GM23338 (cell line): ENCODE measurements at regions not wholly inside any gene's neighbourhood (a gene's known extent, or its start where the extent isn't known, plus 50 kb on each side); places are given as distances from the start of the nearest gene placed in this dataset.

Experiments used
- ATAC-seq: fragments of 200-7000 bp; cut with Tn5 transposase; 3 replicates; pipeline ENCODE4 v1.9.1; 2020
- DNase-seq: peaks from one replicate; pipeline ENCODE4 v3.0.0-alpha.2; 2015; ENCODE audit warnings: low spot score
- H2AFZ ChIP-seq: fragments of 200-600 bp; sonication (generic); 2 replicates; pipeline ENCODE4 v1.8.0; 2016; ENCODE audit warnings: antibody characterized with exemption, mild to moderate bottlenecking, moderate library complexity
- H3F3A ChIP-seq: fragments of 200-600 bp; sonication (generic); replicated peaks from 2 replicates; pipeline ENCODE4 v1.8.0; 2017; ENCODE audit warnings: antibody characterized with exemption, mixed run types, low read depth
- H3K27ac ChIP-seq: fragments of 200-600 bp; sonication (generic); 2 replicates; pipeline ENCODE4 v1.6.1; 2016; ENCODE audit warnings: low read depth
- H3K27me3 ChIP-seq: fragments of 200-600 bp; sonication (generic); 2 replicates; pipeline ENCODE4 v1.8.0; 2016; ENCODE audit warnings: mild to moderate bottlenecking, mixed run types, moderate library complexity; ENCODE audit not compliant: insufficient read depth
- H3K36me3 ChIP-seq: fragments of 200-600 bp; sonication (generic); 2 replicates; pipeline ENCODE4 v1.8.0; 2016; ENCODE audit warnings: mild to moderate bottlenecking; ENCODE audit not compliant: insufficient read depth
- H3K4me1 ChIP-seq: fragments of 200-600 bp; sonication (generic); 2 replicates; pipeline ENCODE4 v1.8.0; 2016; ENCODE audit warnings: mild to moderate bottlenecking, moderate library complexity; ENCODE audit not compliant: insufficient read depth
- H3K4me2 ChIP-seq: fragments of 200-600 bp; sonication (generic); 2 replicates; pipeline ENCODE4 v1.7.1; 2017; ENCODE audit warnings: mixed run types
- H3K4me3 ChIP-seq: fragments of 200-600 bp; sonication (generic); 2 replicates; pipeline ENCODE4 v1.6.1; 2016; ENCODE audit warnings: mixed run types
- H3K79me2 ChIP-seq: fragments of 200-600 bp; sonication (generic); replicated peaks from 2 replicates; pipeline ENCODE4 v1.8.0; 2017; ENCODE audit warnings: mild to moderate bottlenecking; ENCODE audit not compliant: insufficient read depth
- H3K9me2 ChIP-seq: fragments of 200-600 bp; sonication (generic); 2 replicates; pipeline ENCODE4 v1.8.0; 2017; ENCODE audit not compliant: insufficient read depth
- H4K20me1 ChIP-seq: fragments of 200-600 bp; sonication (generic); replicated peaks from 2 replicates; pipeline ENCODE4 v1.8.0; 2017; ENCODE audit warnings: mild to moderate bottlenecking; ENCODE audit not compliant: insufficient read depth
- H3K27ac Mint-ChIP-seq: 2 replicates; pipeline ENCODE4 v1.8.0; 2020; ENCODE audit warnings: inconsistent platforms, mild to moderate bottlenecking, moderate library complexity, mixed read lengths
- H3K27me3 Mint-ChIP-seq: 3 replicates; pipeline ENCODE4 v1.8.0; 2022; ENCODE audit warnings: low read depth, mild to moderate bottlenecking, moderate library complexity, mixed read lengths, inconsistent platforms; ENCODE audit not compliant: insufficient read depth, poor library complexity
- H3K36me3 Mint-ChIP-seq: 3 replicates; pipeline ENCODE4 v1.8.0; 2021; ENCODE audit warnings: low read depth, mild to moderate bottlenecking, inconsistent platforms, moderate library complexity, mixed read lengths
- H3K4me1 Mint-ChIP-seq: 3 replicates; pipeline ENCODE4 v1.8.0; 2020; ENCODE audit warnings: mild to moderate bottlenecking, inconsistent platforms, mixed read lengths
- H3K4me3 Mint-ChIP-seq: 3 replicates; pipeline ENCODE4 v1.8.0; 2021; ENCODE audit warnings: moderate library complexity, mild to moderate bottlenecking, inconsistent platforms, mixed read lengths
- H3K9me3 Mint-ChIP-seq: 3 replicates; pipeline ENCODE4 v1.8.0; 2020; ENCODE audit warnings: moderate library complexity, mild to moderate bottlenecking, inconsistent platforms, mixed read lengths
- CREB1 ChIP-seq: fragments of 250-450 bp; sonication (Bioruptor Pico); IDR thresholded peaks from 2 replicates; pipeline ENCODE4 v1.5.0; 2020; ENCODE audit warnings: low read depth, mild to moderate bottlenecking, moderate library complexity
- ETS1 ChIP-seq: IDR thresholded peaks from 2 replicates; pipeline ENCODE4 v1.6.1; 2016; ENCODE audit warnings: antibody characterized with exemption
- EZH2 ChIP-seq: fragments of 200-600 bp; sonication (generic); IDR thresholded peaks from one replicate; pipeline ENCODE4 v1.8.0; 2017; ENCODE audit warnings: antibody characterized with exemption, mild to moderate bottlenecking, low read depth; ENCODE audit not compliant: unreplicated experiment
- EZH2phosphoT487 ChIP-seq: fragments of 200-600 bp; sonication (generic); IDR thresholded peaks from one replicate; pipeline ENCODE4 v1.8.1; 2018; ENCODE audit warnings: antibody characterized with exemption; ENCODE audit not compliant: unreplicated experiment
- JUNB ChIP-seq: IDR thresholded peaks from one replicate; pipeline ENCODE4 v1.6.1; 2016; ENCODE audit warnings: antibody characterized with exemption; ENCODE audit not compliant: unreplicated experiment
- NANOG ChIP-seq: IDR thresholded peaks from 2 replicates; pipeline ENCODE4 v1.6.1; 2016; ENCODE audit warnings: antibody characterized with exemption, borderline replicate concordance
- POLR2AphosphoS5 ChIP-seq: IDR thresholded peaks from 2 replicates; pipeline ENCODE4 v1.6.1; 2016; ENCODE audit warnings: antibody characterized with exemption, low read depth
- REST ChIP-seq: IDR thresholded peaks from one replicate; pipeline ENCODE4 v1.6.1; 2018; ENCODE audit warnings: antibody characterized with exemption; ENCODE audit not compliant: unreplicated experiment
- STAT1 ChIP-seq: IDR thresholded peaks from one replicate; pipeline ENCODE4 v1.6.1; 2016; ENCODE audit warnings: antibody characterized with exemption; ENCODE audit not compliant: unreplicated experiment
- ZNF114 ChIP-seq: fragments of 250-450 bp; sonication (Bioruptor Pico); IDR thresholded peaks from 2 replicates; pipeline ENCODE4 v1.5.0; 2020; ENCODE audit warnings: mild to moderate bottlenecking, moderate library complexity
- ZNF331 ChIP-seq: fragments of 250-450 bp; sonication (Bioruptor Pico); IDR thresholded peaks from 2 replicates; pipeline ENCODE4 v1.5.0; 2020; ENCODE audit warnings: low read depth, mild to moderate bottlenecking, moderate library complexity
- TF ChIP-seq, protein P1 (sequence below): fragments of 250-450 bp; sonication (Bioruptor Pico); IDR thresholded peaks from 2 replicates; pipeline ENCODE4 v1.5.0; 2020; ENCODE audit warnings: mild to moderate bottlenecking, moderate library complexity
- TF ChIP-seq, protein P2 (sequence below), 2 experiments: fragments of 200-600 bp in 1 of 2; sonication (generic) in 1 of 2; conservative IDR thresholded peaks; 2 replicates each; pipeline versions ENCODE4 v1.5.1 to v1.6.1; 2016 to 2017; ENCODE audit warnings: antibody characterized with exemption in 2 of 2, low read depth in 2 of 2, mild to moderate bottlenecking in 2 of 2, moderate library complexity in 1 of 2

- Mint-ChIP-seq H3K9me3 (no peaks in the 10 kb centered on the region), H3K4me1 (peaks cover 2% of the 10 kb centered on the region; the same call in 2 of the 3 replicates), H3K27ac (no peak overlapping the region), H3K36me3 (no peaks in the 10 kb centered on the region), H3K27me3 (no peaks in the 10 kb centered on the region), H3K4me3 (no peak overlapping the region)
- Histone ChIP-seq H3K79me2 (no peaks in the 10 kb centered on the region), H3K27me3 (no peaks in the 10 kb centered on the region), H3K36me3 (no peaks in the 10 kb centered on the region), H3K4me2 (no peak overlapping the region), H4K20me1 (no peaks in the 10 kb centered on the region), H3K4me1 (no peaks in the 10 kb centered on the region), H3F3A (no peaks in the 10 kb centered on the region), H3K9me2 (no peaks in the 10 kb centered on the region), H2AFZ (no peak overlapping the region), H3K4me3 (no peak overlapping the region), H3K27ac (no peak overlapping the region)
- TF ChIP-seq POLR2AphosphoS5 (no peak), EZH2phosphoT487 (no peak), JUNB (no peak), ZNF114 (CRISPR knock-in tag) (no peak), EZH2 (no peak), REST (no peak), STAT1 (no peak), NANOG (no peak), ZNF331 (CRISPR knock-in tag) (no peak), CREB1 (CRISPR knock-in tag) (no peak), ETS1 (no peak)
- TF ChIP-seq, protein P1, sequence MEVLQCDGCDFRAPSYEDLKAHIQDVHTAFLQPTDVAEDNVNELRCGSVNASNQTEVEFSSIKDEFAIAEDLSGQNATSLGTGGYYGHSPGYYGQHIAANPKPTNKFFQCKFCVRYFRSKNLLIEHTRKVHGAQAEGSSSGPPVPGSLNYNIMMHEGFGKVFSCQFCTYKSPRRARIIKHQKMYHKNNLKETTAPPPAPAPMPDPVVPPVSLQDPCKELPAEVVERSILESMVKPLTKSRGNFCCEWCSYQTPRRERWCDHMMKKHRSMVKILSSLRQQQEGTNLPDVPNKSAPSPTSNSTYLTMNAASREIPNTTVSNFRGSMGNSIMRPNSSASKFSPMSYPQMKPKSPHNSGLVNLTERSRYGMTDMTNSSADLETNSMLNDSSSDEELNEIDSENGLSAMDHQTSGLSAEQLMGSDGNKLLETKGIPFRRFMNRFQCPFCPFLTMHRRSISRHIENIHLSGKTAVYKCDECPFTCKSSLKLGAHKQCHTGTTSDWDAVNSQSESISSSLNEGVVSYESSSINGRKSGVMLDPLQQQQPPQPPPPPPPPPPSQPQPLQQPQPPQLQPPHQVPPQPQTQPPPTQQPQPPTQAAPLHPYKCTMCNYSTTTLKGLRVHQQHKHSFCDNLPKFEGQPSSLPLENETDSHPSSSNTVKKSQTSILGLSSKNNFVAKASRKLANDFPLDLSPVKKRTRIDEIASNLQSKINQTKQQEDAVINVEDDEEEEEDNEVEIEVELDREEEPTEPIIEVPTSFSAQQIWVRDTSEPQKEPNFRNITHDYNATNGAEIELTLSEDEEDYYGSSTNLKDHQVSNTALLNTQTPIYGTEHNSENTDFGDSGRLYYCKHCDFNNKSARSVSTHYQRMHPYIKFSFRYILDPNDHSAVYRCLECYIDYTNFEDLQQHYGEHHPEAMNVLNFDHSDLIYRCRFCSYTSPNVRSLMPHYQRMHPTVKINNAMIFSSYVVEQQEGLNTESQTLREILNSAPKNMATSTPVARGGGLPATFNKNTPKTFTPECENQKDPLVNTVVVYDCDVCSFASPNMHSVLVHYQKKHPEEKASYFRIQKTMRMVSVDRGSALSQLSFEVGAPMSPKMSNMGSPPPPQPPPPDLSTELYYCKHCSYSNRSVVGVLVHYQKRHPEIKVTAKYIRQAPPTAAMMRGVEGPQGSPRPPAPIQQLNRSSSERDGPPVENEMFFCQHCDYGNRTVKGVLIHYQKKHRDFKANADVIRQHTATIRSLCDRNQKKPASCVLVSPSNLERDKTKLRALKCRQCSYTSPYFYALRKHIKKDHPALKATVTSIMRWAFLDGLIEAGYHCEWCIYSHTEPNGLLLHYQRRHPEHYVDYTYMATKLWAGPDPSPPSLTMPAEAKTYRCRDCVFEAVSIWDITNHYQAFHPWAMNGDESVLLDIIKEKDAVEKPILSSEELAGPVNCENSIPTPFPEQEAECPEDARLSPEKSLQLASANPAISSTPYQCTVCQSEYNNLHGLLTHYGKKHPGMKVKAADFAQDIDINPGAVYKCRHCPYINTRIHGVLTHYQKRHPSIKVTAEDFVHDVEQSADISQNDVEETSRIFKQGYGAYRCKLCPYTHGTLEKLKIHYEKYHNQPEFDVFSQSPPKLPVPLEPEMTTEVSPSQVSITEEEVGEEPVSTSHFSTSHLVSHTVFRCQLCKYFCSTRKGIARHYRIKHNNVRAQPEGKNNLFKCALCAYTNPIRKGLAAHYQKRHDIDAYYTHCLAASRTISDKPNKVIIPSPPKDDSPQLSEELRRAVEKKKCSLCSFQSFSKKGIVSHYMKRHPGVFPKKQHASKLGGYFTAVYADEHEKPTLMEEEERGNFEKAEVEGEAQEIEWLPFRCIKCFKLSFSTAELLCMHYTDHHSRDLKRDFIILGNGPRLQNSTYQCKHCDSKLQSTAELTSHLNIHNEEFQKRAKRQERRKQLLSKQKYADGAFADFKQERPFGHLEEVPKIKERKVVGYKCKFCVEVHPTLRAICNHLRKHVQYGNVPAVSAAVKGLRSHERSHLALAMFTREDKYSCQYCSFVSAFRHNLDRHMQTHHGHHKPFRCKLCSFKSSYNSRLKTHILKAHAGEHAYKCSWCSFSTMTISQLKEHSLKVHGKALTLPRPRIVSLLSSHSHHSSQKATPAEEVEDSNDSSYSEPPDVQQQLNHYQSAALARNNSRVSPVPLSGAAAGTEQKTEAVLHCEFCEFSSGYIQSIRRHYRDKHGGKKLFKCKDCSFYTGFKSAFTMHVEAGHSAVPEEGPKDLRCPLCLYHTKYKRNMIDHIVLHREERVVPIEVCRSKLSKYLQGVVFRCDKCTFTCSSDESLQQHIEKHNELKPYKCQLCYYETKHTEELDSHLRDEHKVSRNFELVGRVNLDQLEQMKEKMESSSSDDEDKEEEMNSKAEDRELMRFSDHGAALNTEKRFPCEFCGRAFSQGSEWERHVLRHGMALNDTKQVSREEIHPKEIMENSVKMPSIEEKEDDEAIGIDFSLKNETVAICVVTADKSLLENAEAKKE, result no peak
- TF ChIP-seq, protein P2, sequence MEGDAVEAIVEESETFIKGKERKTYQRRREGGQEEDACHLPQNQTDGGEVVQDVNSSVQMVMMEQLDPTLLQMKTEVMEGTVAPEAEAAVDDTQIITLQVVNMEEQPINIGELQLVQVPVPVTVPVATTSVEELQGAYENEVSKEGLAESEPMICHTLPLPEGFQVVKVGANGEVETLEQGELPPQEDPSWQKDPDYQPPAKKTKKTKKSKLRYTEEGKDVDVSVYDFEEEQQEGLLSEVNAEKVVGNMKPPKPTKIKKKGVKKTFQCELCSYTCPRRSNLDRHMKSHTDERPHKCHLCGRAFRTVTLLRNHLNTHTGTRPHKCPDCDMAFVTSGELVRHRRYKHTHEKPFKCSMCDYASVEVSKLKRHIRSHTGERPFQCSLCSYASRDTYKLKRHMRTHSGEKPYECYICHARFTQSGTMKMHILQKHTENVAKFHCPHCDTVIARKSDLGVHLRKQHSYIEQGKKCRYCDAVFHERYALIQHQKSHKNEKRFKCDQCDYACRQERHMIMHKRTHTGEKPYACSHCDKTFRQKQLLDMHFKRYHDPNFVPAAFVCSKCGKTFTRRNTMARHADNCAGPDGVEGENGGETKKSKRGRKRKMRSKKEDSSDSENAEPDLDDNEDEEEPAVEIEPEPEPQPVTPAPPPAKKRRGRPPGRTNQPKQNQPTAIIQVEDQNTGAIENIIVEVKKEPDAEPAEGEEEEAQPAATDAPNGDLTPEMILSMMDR (conservative IDR thresholded peaks at IDR 0.05; ENCODE audit: low read depth in 2 of 2), result no peak
- DNase-seq (no peak), ATAC-seq (no peak)
These were observed 127.7 kb upstream of the RPS6KA3 start for GRCh38 chrX:20394451-20394850.
